GM21515 (cell line): ENCODE measurements at regions not wholly inside any gene's neighbourhood (a gene's known extent, or its start where the extent isn't known, plus 50 kb on each side); places are given as distances from the start of the nearest gene placed in this dataset.
"Not testable (repeated sequence)": the region's sequence is repeated elsewhere in the genome, so short reads cannot be mapped to it uniquely, and the experiment has no call there.

ENCODE experiments used
- ATAC-seq: cut with Tn5 transposase; IDR thresholded peaks from one replicate; pipeline ENCODE4 v1.9.1; 2021; ENCODE audit not compliant: unreplicated experiment

DNA sequence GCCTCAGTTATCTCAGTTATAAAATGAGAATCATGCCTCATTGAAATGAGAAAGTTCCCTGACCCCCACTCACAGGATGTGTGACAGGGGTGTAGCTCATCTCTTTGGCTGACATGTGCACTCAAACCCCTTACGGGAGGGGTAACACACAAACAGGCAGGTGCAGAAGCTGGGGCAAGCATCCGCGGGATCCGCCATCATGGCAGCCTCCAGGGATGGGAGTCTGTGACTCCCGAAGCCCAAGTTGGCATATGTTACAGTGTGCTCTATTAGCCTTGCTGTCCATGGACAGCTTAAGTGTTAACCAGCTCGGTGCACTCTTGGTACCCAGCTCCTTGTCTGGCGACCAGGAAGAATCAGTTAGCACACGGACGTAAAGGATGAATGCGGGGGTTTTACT, 822.7 kb upstream of the SEMA6D start:
- ATAC-seq, result no peak

DNA sequence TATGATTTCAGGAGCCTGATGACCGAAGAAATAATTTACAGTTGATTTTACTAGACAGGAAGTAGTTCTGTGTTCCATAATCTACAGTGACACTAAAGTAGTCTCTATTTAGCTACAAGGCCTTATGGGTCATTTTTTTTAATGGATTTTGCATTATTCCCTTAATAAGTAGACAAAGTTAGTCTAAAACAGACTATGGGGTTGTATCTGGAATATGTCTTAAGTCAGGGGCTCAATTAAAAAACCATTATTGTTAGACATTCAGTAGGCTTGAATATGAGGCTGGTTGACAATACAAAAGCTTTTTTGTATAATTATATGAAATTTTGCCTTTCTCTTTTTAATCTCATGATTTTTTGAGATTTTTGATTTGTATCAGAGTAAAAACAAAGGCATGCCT, 820.0 kb upstream of the SEMA6D start:
- ATAC-seq, result no peak

DNA sequence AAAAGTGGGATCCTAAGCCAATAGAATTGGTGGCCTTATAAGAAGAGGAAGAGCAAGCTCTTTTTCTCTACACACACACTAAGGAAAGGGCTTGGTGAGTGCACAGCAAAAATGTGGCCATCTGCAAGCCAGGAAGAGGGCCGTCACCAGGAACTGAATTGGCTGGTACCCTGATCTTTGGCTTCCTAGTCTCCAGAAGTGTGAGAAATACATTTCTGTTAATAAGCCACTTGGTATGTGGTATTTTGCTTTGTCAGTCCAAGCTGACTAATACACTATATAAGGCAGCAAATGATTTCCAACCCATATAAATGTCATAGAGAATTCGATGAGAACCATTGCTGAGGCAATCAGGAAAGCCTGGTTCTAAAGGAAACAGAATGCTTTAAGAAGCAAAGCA, 816.3 kb upstream of the SEMA6D start:
- no peak for ATAC-seq

DNA sequence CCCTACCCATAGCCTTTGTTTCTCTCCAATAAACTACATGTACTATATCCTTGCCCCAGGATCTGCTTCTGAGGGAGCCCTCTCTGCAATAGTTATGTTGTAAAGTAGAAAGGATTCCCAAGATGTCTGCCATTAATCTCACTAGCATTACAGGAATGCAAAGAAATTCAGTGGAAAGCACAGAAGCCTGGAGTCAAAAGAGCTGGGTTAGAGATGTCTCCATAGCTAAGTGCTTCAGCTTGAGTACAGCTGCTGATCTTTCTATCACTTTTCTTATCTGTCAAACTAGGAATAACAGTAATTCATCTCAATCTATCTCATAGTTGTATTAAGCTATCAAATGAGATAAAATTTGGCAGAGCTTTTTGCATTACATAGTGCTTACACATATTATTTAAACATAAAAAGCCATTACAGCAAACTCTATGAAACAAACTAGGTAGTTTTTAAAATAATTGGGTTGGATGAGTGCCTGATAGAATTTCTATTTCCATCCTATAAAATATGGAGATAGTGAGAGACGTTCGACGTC, 799.5 kb upstream of the SEMA6D start:
- ATAC-seq, result no peak

DNA sequence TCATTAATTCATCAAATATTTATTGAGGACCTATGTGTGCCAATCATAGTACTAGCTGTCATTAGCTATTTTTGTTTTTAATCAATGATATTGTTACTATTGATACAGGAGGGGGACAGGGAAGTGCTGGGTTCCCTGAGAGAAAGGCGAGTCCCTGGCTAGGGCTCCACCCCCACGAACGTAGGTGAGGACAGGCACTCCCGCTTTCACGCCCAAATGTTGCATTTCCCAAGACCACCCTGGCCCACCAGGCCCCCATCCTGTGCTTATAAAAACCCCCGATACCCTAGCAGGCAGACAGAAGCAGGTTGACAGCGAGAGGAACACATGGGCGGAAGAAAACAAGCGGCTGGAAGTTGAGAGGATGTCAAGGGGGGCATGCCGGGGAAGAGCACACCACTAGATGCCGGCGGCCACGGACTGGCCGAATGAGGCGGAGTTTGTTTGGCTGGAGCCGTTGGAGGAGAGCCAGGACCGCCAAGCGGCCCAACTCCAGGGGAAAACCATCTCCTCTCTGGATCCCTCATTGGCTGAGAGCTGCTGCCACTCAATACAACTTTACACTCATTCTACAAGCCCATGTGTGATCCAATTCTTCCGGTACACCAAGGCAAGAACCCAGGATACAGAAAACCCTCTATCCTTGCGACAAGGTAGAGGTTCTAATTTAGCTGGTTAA, 798.7 kb upstream of the SEMA6D start:
- ATAC-seq, result no peak

DNA sequence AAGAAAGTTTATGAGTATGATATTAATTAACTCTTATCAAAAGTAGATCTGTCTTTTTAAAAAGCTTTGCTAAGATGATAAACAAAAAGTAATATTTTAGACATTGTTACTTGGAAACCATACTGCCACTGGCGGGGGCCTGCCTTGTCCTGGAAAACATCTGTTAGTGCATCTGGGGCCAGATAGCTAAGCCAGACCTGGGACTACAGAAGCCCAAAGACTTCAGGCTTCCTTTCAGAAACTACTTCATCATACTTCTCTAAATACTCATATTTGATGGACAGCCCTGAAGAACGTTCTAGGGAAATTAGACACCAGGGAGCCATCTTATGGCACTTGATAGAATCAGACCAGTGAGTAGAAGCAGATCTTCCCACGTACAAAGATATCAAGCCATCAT, 795.4 kb upstream of the SEMA6D start:
- ATAC-seq, result no peak

DNA sequence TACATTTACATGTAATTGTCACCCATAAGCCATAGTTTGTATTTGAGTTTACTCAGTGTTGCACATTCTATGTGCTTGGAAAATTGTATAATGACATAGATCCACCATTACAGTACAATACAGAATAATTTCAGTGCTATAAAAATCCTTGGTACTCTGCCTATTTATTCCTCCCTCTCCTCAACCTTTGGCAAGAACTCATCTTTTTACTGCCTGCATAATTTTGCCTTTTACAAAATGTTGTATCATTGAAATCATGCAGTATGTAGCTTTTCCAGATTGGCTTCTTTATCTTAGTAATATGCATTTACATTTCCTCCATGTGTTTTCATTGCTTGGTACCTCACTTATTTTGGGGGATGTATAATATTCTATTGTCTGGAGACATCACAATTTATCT, 786.9 kb upstream of the SEMA6D start:
- no peak for ATAC-seq

DNA sequence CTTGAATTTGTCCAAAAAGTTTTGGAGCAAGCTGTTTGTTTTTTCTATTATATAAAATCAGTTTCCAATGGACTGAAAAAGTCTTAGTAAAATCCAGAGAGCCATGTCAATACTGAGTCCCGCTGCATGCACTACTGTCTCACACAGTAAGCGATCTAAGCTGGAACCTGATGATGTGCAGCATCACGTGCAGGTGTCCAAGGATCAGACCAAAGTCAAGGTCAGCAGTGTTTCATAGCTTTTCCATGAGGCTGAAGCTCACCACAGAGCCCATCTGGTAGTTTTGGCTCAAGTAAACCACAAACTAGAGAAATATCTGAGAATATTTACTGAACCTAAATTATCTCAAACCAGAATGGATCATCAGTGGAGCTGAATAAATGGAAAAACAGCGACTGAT, 784.0 kb upstream of the SEMA6D start:
- no peak for ATAC-seq

DNA sequence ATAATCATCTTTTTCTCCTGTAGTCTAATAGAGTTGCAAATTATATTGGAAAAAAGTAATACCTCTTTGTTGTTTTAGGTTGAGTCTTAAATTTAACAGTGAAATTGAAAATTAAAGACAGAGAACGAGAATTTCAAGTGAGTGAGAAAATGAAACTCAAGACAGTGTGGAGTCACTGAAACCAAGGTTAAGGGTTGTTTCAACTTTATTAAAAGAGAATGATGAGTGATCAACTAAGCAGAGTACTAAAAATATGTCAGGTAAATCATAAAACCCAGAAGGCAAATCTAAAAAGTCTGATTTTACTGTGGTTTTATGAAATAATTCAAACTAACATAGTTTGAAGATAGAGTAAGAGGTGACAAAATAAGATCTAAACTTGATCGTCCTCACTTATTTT, 782.5 kb upstream of the SEMA6D start:
- ATAC-seq, result no peak

DNA sequence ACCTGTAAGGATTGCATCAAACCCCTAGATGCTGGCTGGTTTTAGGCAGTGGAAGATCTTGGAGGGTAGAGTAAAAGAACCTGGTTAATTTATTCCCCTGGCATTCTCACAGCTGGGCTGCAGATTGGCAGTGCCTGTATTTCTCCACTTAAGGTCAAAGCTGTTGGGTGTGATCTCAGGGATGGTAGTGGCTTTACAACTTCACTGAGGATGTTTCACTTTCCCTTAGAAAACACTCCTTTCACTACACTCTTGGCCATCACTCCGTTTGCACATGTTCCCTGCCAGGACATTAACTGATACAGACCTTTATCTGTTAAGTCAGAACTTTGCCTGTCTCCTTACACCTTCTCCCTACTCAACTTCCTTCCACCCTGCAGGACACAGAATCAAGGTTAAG, 779.1 kb upstream of the SEMA6D start:
- ATAC-seq, result no peak

DNA sequence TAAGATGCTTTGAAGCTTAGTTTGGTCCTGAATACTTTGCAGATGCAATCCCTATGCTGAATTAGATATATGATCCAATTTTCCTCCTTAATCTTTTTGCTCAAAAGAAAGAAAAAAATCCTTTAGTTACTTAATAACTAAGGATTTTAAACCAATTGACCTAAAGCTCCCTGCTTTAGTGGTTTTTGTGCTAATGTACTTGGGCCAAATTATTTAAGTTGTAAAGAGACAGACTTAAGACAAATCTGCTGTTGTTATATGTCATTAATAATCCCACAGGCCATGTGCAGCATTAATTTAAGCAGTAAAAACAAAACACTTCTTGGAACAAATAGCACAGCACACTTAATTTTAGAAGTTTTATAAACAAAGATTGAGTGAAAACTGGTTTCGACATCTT, 776.1 kb upstream of the SEMA6D start:
- ATAC-seq, result no peak

DNA sequence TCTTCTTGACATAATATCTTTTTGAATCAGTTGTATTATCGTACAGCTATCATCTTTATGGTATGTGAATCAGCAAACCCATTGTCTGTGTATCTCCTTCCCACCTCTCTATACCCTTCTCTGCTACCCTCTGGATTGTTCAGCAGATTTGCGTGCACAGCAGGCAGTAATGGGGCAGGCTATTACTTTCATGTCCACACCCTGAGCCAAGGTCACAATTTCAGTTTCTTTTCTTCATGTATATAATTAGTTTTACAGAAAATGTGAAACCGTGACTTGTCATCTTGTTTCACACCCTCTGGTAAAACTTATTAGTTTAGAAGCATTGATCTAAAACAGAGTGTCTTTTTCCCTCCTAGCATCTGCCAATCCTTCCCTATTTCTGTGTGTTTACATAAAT, 770.4 kb upstream of the SEMA6D start:
- no peak for ATAC-seq

DNA sequence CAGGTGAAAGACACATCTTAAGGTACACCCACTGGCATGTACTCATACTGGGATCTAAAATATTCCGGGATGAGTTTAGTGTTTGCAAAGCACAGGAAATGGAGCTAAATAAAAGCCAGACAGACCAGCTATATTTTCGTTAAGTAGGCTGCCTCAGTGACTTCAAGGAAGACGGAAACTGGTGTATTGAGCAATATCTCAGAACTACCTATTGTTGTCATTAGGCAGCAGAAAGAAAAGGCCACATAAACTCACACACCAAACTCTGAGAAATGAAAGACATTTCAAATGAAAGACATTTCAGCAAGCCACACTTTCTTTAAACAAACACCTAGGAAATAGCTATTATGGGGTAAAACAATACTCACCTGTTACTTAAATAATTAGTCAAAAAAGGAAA, 761.7 kb upstream of the SEMA6D start:
- ATAC-seq, result no peak

DNA sequence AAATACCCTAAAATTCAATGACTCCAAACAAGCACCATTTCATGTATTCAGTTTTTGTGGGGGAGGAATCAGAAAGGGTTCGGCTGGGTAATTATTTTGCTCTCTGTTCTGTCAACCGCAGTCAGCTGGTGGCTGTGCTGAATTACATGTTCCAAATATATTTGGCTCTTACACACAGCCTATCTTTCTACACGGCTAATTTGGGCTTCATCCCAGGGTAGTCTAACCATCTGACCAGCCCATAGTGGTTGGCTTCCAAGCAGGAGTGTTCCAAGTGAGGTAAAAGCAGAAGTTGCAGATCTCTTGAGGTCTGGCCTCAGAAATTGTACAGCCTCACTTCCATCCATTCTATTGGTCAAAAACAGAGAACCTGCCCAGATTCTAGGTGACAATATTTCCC, 760.8 kb upstream of the SEMA6D start:
- ATAC-seq, result no peak

DNA sequence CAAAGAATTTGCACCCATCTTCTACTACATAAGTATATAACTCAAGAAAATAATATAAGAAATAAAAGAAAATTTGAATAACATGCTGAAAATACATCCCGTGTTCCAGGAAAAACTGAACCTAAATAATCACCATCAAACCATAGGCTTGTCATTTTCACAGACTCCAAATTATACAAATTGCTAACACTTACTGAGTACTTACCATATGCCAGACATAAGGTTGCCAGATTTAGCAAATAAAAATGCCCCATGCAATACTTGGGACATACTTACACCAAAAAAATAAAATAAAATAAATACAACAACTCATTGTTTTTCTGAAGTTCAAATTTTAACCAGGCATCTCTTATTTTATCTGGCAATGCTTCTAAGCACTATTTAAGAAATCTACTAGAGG, 760.4 kb upstream of the SEMA6D start:
- no peak for ATAC-seq

DNA sequence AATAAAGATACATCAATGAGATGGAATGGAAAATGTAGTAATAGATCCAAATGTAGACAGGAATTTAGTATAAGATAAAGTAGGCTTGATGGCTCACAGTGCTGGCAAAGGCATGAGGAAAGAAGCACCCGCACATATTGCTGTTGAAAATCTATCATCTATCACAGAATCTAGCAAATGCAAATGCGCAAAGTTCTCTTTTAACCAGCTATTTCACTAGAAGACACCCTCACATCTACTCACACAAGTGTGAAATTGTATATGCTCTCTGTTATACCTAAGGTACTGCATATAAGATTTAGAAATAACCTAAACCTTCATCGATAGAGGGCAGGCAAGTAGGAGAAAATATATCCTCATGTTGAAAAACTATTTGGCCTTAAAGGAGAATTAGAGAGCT, 756.7 kb upstream of the SEMA6D start:
- no peak for ATAC-seq

DNA sequence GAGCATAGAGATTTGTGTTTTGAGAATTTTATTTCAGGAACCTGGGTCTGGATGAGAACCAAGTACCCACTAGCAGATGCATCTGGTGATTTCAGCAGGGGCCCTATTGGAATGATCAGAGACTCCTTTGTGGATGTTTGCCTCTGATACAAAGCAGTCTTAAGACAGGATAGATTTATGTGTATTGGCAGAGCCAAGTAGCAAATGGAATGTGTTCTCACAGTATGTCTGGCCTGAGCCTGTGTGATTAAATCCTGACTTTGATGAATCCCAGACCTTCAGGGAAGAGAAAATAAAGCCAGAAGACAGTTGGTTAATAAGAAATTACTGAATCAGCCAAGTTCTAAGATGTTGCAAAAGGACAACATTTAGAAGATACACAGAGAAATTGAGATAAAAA, 755.5 kb upstream of the SEMA6D start:
- no peak for ATAC-seq

DNA sequence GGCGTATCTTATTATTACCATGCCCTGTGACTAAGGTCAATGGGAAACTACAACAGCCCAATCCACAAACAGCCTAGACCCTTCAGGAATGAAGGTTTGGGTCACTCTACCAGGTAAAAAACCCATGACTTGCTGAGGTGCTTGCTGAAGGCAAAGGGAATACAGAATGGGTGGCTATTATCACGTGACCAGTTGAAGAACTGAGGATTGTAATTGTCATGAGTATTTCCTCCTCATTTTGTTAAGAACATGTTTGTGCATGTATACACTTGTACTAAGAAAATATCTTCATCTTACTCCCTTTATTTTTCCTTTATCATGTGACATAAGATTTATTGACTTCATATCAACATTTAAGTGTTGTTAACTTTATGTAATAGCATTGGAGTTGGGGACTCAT, 729.2 kb upstream of the SEMA6D start:
- ATAC-seq, result not testable (repeated sequence)

DNA sequence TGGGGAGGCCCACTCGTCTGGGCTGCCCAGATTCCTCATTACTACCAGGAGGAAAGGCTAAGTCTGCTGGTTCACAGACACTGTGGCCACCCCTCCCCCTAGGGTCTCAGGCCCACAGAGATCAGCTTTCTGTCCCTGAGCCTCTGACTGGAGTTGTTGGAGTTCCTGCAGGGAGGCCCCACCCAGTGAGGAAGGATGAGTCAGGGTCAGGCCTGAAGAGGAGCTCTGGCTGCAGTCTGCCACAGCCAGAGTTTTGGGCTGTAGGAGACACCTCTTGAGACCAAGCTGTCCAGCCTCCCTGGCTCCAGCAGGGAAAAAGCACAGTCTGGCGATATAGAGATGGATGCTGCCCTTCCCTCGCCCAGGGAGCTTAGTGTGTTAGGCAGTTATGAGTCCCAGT, 720.9 kb upstream of the SEMA6D start:
- no peak for ATAC-seq

DNA sequence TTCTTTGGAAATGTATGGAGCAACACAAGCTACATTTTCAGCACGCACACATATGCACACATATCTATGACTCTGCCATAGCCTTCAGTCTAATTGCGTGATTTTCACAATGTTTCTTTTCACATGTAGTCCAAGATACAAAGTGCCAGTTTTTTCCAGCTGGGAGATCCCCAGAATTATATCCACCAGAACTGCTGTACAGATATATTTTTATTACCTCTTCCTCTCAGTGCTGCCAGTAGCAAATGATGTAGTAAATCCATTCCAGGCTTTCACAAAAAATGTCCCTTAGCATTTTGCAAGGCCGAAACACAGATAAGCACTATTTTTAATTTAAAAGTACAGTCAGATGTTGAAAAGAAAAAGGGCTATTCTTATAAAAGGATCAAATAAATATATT, 719.8 kb upstream of the SEMA6D start:
- ATAC-seq, result no peak

DNA sequence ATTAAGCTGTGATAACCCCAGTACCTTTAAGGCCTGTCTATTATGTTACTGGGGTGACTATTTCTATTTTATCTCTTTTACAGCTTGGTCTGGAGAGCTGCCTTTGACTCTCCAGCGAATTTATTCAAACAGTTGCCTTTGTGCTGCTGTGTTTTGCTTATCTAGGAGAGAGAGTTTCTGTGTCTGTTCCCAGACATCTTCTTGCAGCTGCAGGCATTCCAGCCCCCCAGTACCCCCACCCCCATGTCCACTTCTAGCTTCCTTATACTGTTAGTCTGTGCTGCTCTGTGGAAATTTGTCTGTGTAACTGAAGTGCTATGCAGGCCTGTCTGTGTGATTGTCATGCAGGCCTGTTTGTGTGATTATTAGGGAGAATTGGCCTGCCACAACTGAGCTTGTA, 713.7 kb upstream of the SEMA6D start:
- no peak for ATAC-seq

DNA sequence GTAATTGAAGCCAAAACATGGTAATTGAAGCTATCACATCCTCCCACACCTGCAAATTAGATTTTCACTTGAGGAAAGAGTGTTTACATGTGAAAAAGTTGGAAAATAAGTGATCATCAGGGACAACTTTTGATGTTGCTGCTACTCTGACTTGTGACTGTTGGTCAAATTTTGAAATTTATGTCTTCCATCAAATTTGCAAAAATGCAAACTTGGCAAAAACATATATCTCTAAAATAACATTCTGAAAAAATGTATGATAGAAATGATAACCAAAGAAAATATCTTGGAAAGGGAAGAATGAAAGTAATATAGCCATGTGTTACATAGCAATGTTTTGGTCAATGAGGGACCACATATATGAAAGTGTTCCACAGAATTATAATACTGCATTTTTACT, 703.9 kb upstream of the SEMA6D start:
- no peak for ATAC-seq

DNA sequence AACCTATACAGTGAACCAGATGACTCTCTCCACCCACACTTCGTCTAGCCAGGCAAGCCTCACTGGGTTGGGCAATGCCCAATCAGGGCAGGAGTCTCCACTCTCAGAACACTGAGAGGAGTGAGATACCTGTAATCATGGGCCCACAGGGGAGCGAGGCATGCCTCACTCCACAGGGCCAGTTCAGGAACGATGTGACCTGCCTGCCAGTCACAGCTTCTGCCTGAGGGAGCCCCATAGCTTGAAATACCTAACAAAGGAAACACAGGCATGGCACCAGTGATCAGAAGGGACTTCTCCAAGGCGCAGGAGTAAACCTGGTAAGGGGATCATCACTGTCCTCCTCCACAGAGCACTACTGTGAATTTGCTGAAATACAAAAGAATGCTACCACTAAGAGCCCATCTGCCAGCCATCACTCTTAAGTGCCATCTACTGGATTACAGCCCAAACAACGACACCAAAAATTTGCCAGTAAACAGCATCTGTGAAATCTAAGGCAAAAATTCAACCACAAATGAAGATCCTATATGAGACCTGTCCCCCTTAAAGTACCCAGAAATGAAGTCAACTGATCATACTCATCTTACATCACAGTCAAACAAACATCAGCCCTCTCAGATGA, 689.9 kb upstream of the SEMA6D start:
- ATAC-seq, result no peak
